Fibroblast of villous mesenchyme (primary cell): ENCODE measurements at regions not wholly inside any gene's neighbourhood (a gene's known extent, or its start where the extent isn't known, plus 50 kb on each side); places are given as distances from the start of the nearest gene placed in this dataset.

Source experiments
- DNase-seq: peaks from one replicate; pipeline ENCODE4 v3.0.0-alpha.2; 2010; ENCODE audit warnings: low read depth
- H3K4me3 ChIP-seq: 2 replicates; pipeline ENCODE4 v1.5.1; 2011; ENCODE audit warnings: low read depth, mild to moderate bottlenecking, low read length
- CTCF ChIP-seq: IDR thresholded peaks from 2 replicates; pipeline ENCODE4 v1.5.1; 2012; ENCODE audit warnings: low read depth, mild to moderate bottlenecking, low read length; ENCODE audit not compliant: insufficient read depth

- no peak overlapping the region for H3K4me3 ChIP-seq
- no peak for TF ChIP-seq CTCF
- DNase-seq: no peak
These were observed 56.6 kb upstream of the SPATA13 start for GRCh38 chr13:24103782-24104372.

- no peak for TF ChIP-seq CTCF
- DNase-seq: no peak
These were observed 55.8 kb upstream of the SPATA13 start for GRCh38 chr13:24104723-24105122.

GRCh38 chr13:24106429-24106828 lies 54.1 kb upstream of the SPATA13 start:
- no peak for TF ChIP-seq CTCF
- H3K4me3 ChIP-seq: no peak overlapping the region
- DNase-seq: no peak

More at GRCh38 chr13:24104723-24105122, 55.8 kb upstream of the SPATA13 start:
- H3K4me3 ChIP-seq: no peak overlapping the region

- TF ChIP-seq CTCF: no peak
- no peak overlapping the region for H3K4me3 ChIP-seq
- no peak for DNase-seq
These were observed 52.4 kb upstream of the SPATA13 start for GRCh38 chr13:24107955-24108614.

- no peak overlapping the region for H3K4me3 ChIP-seq
- no peak for DNase-seq
- no peak for TF ChIP-seq CTCF
These were observed 51.9 kb upstream of the SPATA13 start for GRCh38 chr13:24108615-24108965.

- no peak for DNase-seq
- TF ChIP-seq CTCF: no peak
These were observed 50.5 kb upstream of the SPATA13 start for GRCh38 chr13:24110011-24110410.

More at GRCh38 chr13:24110011-24110410, 50.5 kb upstream of the SPATA13 start:
- H3K4me3 ChIP-seq: no peak overlapping the region
